PC-3 (cell line): ENCODE measurements at regions not wholly inside any gene's neighbourhood (a gene's known extent, or its start where the extent isn't known, plus 50 kb on each side); places are given as distances from the start of the nearest gene placed in this dataset.

Experiments used
- ATAC-seq: fragments of 200-7000 bp; cut with Tn5 transposase; 2 replicates; pipeline ENCODE4 v1.9.1; 2020; ENCODE audit warnings: mild to moderate bottlenecking, moderate library complexity
- BruUV-seq: library from RNA; stranded (reverse); fragments of 400-500 nt; replicated peaks from 2 replicates; lab custom pipeline; 2021; lab: Mats Ljungman, UMichigan
- CTCF ChIA-PET: fragments of 300-600 bp; sonication (Branson Sonifier 250); formaldehyde crosslinking; loops from one replicate; lab custom pipeline; 2022; ENCODE audit warnings: antibody characterized with exemption; lab: Charles Lee
- POLR2A ChIA-PET: fragments of 300-600 bp; sonication (Branson Sonifier 250); formaldehyde crosslinking; loops from one replicate; lab custom pipeline; 2022; ENCODE audit warnings: antibody characterized with exemption; ENCODE audit not compliant: unreplicated experiment; lab: Charles Lee
- DNase-seq: peaks from one replicate; pipeline ENCODE4 v3.0.0-alpha.2; 2015
- H2AFZ ChIP-seq: fragments of 300-600 bp; sonication (generic); 2 replicates; pipeline ENCODE4 v1.6.0; 2016; ENCODE audit warnings: antibody characterized with exemption, low read length
- H3F3A ChIP-seq: fragments of 300-600 bp; sonication (generic); one replicate; pipeline ENCODE4 v1.6.0; 2017; ENCODE audit warnings: antibody characterized with exemption, low read length, control low read depth, mild to moderate bottlenecking; ENCODE audit not compliant: unreplicated experiment
- H3K27ac ChIP-seq: fragments of 300-600 bp; sonication (generic); 2 replicates; pipeline ENCODE4 v1.5.1; 2016; ENCODE audit warnings: mild to moderate bottlenecking, low read length
- H3K27me3 ChIP-seq: fragments of 300-600 bp; sonication (generic); 2 replicates; pipeline ENCODE4 v1.6.1; 2016; ENCODE audit warnings: low read length, mixed read lengths
- H3K36me3 ChIP-seq: fragments of 300-600 bp; sonication (generic); 2 replicates; pipeline ENCODE4 v1.6.1; 2016; ENCODE audit warnings: low read depth, mixed run types, low read length, mixed read lengths
- H3K4me1 ChIP-seq: fragments of 300-600 bp; sonication (generic); 2 replicates; pipeline ENCODE4 v1.5.1; 2016; ENCODE audit warnings: low read length; ENCODE audit not compliant: insufficient read depth
- H3K4me2 ChIP-seq: fragments of 300-600 bp; sonication (generic); 2 replicates; pipeline ENCODE4 v1.6.0; 2016; ENCODE audit warnings: low read length
- H3K4me3 ChIP-seq: fragments of 300-600 bp; sonication (generic); 2 replicates; pipeline ENCODE4 v1.5.1; 2016; ENCODE audit warnings: mild to moderate bottlenecking, low read length, mixed read lengths
- H3K79me2 ChIP-seq: fragments of 300-600 bp; sonication (generic); 2 replicates; pipeline ENCODE4 v1.6.1; 2017; ENCODE audit warnings: low read length, mixed read lengths
- H3K9ac ChIP-seq: fragments of 300-600 bp; sonication (generic); 2 replicates; pipeline ENCODE4 v1.6.0; 2016; ENCODE audit warnings: mild to moderate bottlenecking, low read length
- H3K9me2 ChIP-seq: fragments of 300-600 bp; sonication (generic); replicated peaks from 2 replicates; pipeline ENCODE4 v1.6.1; 2016; ENCODE audit warnings: mixed run types, low read length, mixed read lengths
- H3K9me3 ChIP-seq: fragments of 300-600 bp; sonication (generic); 2 replicates; pipeline ENCODE4 v1.6.1; 2016; ENCODE audit warnings: low read length, mixed read lengths
- H4K20me1 ChIP-seq: fragments of 300-600 bp; sonication (generic); 2 replicates; pipeline ENCODE4 v1.6.1; 2016; ENCODE audit warnings: low read length, mixed read lengths
- EZH2 ChIP-seq: fragments of 300-600 bp; sonication (generic); IDR thresholded peaks from one replicate; pipeline ENCODE4 v1.6.1; 2017; ENCODE audit warnings: antibody characterized with exemption, mild to moderate bottlenecking, low read length; ENCODE audit not compliant: unreplicated experiment
- EZH2phosphoT487 ChIP-seq: fragments of 300-600 bp; sonication (generic); IDR thresholded peaks from 2 replicates; pipeline ENCODE4 v1.6.1; 2018; ENCODE audit warnings: mild to moderate bottlenecking, antibody characterized with exemption, low read length, borderline replicate concordance
- intact Hi-C: fragments of 100-400 bp; cut with micrococcal nuclease; formaldehyde crosslinking; loops from 2 replicates; pipeline ENCODE4 v1.9.0; 2023
- TF ChIP-seq, protein P1 (sequence below): fragments of 300-600 bp; sonication (generic); conservative IDR thresholded peaks from 2 replicates; pipeline ENCODE4 v1.5.1; 2017; ENCODE audit warnings: antibody characterized with exemption, low read depth, mild to moderate bottlenecking, low read length

DNA sequence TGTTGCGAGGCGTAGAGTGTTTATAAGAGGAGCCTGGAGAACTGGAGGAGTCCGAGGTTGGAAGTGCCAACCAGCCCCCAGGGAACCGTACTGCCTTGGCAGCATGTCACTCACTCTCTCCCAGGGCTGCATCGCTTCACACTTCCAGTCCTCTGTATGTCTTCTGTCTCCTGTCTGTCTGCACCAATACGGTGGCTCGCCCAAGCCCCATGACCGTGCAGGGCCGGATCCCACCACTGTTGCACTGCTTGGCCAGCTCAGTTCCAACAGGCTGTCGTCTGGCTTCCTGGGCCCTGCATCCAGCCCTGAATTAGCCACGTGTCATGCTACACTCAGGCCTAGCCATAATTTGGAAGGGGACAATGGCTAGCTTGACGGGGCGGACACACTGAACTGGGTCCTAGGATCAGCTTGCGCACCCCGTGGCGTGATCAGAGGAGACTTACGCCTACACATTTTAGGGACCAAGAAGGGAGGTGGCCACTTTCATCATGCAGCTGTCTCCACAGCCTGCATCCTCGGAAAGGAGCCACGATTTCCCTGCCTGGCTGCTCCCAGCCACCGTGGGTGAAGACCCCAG lies 147.1 kb downstream of the URI1 start:
- CTCF ChIA-PET, result no interaction called here
- Histone ChIP-seq H4K20me1 (no peaks in the 10 kb centered on the region), H3K79me2 (no peaks in the 10 kb centered on the region), H3K4me3 (no peak overlapping the region), H3K27me3 (0 out of 2 replicates have a peak, but pooled peaks cover 16% of the 10 kb centered on the region), H3K9me2 (no peaks in the 10 kb centered on the region), H3K9ac (no peak overlapping the region), H3K9me3 (no peaks in the 10 kb centered on the region), H3K4me2 (no peak overlapping the region), H3K36me3 (no peaks in the 10 kb centered on the region), H2AFZ (no peak overlapping the region), H3K27ac (no peak overlapping the region), H3F3A (no peaks in the 10 kb centered on the region), H3K4me1 (no peaks in the 10 kb centered on the region)
- BruUV-seq, result no TSS peak
- intact Hi-C loops, result no loop called here
- no peak for TF ChIP-seq EZH2phosphoT487
- TF ChIP-seq, protein P1, sequence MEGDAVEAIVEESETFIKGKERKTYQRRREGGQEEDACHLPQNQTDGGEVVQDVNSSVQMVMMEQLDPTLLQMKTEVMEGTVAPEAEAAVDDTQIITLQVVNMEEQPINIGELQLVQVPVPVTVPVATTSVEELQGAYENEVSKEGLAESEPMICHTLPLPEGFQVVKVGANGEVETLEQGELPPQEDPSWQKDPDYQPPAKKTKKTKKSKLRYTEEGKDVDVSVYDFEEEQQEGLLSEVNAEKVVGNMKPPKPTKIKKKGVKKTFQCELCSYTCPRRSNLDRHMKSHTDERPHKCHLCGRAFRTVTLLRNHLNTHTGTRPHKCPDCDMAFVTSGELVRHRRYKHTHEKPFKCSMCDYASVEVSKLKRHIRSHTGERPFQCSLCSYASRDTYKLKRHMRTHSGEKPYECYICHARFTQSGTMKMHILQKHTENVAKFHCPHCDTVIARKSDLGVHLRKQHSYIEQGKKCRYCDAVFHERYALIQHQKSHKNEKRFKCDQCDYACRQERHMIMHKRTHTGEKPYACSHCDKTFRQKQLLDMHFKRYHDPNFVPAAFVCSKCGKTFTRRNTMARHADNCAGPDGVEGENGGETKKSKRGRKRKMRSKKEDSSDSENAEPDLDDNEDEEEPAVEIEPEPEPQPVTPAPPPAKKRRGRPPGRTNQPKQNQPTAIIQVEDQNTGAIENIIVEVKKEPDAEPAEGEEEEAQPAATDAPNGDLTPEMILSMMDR, result no peak
- POLR2A ChIA-PET, result no interaction called here
- no peak for DNase-seq
- ATAC-seq, result no peak

DNA sequence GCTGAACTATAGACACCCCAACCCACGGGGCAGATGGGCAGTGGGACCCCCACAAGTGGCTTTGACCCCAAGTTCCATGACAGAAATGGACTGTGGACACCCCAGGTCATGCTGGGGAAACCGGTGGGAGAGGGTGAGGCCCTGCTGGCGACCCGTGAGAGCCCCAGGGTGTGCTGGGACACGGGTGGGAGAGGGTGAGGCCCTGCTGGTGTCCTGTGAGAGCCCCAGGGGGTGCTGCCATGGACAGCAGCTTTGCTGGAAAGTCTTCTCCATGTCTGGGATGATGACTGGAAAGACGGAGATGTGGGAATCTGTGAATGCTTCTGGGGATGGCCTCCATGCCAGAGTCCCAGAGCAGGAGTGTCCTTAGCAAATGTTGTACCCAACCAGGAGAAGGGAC lies 148.4 kb downstream of the URI1 start:
- no peak overlapping the region for H2AFZ ChIP-seq
- H4K20me1 ChIP-seq, result no peaks in the 10 kb centered on the region
- H3K27ac ChIP-seq, result no peak overlapping the region
- H3K9me3 ChIP-seq, result no peaks in the 10 kb centered on the region
- BruUV-seq, result no TSS peak
- TF ChIP-seq, protein P1, result no peak
- TF ChIP-seq EZH2phosphoT487 (no peak), EZH2 (no peak)
- H3K4me3 ChIP-seq, result no peak overlapping the region
- no peaks in the 10 kb centered on the region for H3F3A ChIP-seq
- no peaks in the 10 kb centered on the region for H3K4me1 ChIP-seq
- intact Hi-C loops, result no loop called here
- H3K79me2 ChIP-seq, result no peaks in the 10 kb centered on the region
- DNase-seq, result no peak
- 0 out of 2 replicates have a peak, but pooled peaks cover 16% of the 10 kb centered on the region for H3K27me3 ChIP-seq
- CTCF ChIA-PET, result no interaction called here
- no peaks in the 10 kb centered on the region for H3K9me2 ChIP-seq
- POLR2A ChIA-PET, result no interaction called here
- H3K4me2 ChIP-seq, result no peak overlapping the region
- no peak overlapping the region for H3K9ac ChIP-seq
- no peaks in the 10 kb centered on the region for H3K36me3 ChIP-seq
- ATAC-seq, result no peak

DNA sequence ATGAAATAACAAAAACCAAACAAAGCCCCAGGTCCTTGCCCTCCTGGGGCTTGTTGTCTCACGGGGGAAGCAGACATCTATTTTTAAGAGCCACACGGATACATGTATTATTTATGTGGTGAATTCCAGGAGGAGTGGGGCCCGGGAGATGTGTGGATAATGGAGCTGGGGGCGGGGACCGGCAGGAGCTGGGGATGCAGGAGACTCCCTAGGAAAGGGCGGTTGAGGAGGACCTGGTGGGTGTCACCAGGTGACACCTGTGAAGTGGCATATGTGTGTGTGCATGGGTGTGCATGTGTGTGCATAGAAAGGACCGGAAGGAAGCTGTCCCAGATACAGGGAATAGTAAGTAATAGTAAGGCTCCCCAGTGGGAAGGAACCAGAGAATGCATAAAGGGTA lies 148.9 kb downstream of the URI1 start:
- BruUV-seq, result no TSS peak
- H2AFZ ChIP-seq, result no peak overlapping the region
- intact Hi-C loops, result no loop called here
- no peak for TF ChIP-seq EZH2
- TF ChIP-seq, protein P1, result no peak
- no peak for TF ChIP-seq EZH2phosphoT487
- H3K9ac ChIP-seq, result no peak overlapping the region
- H3K4me3 ChIP-seq, result no peak overlapping the region
- H4K20me1 ChIP-seq, result no peaks in the 10 kb centered on the region
- H3K27ac ChIP-seq, result no peak overlapping the region
- H3K9me2 ChIP-seq, result no peaks in the 10 kb centered on the region
- no peaks in the 10 kb centered on the region for H3K36me3 ChIP-seq
- ATAC-seq (no peak), DNase-seq (no peak)
- CTCF ChIA-PET, result no interaction called here
- no peak overlapping the region for H3K4me2 ChIP-seq
- no peaks in the 10 kb centered on the region for H3F3A ChIP-seq
- POLR2A ChIA-PET, result no interaction called here
- no peaks in the 10 kb centered on the region for H3K9me3 ChIP-seq
- H3K79me2 ChIP-seq, result no peaks in the 10 kb centered on the region
- no peaks in the 10 kb centered on the region for H3K4me1 ChIP-seq
- H3K27me3 ChIP-seq, result 0 out of 2 replicates have a peak, but pooled peaks cover 16% of the 10 kb centered on the region
